ENCODE measurements at regions not wholly inside any gene's neighbourhood (a gene's known extent, or its start where the extent isn't known, plus 50 kb on each side); places are given as distances from the start of the nearest gene placed in this dataset.

- no peak for TF ChIP-seq CTCF (IDR thresholded peaks at IDR 0.05; ENCODE audit: borderline replicate concordance, insufficient read depth, low read depth, low read length)
- H3K4me3 ChIP-seq (ENCODE audit: low read depth, low read length): no peak overlapping the region
These were observed 285.7 kb downstream of the RMST start for GRCh38 chr12:97748298-97748697.

GRCh38 chr12:97751704-97752103, 289.1 kb downstream of the RMST start:
- no peak overlapping the region for H3K4me3 ChIP-seq (ENCODE audit: low read depth, low read length)
- no peak for TF ChIP-seq CTCF (IDR thresholded peaks at IDR 0.05; ENCODE audit: borderline replicate concordance, insufficient read depth, low read depth, low read length)

GRCh38 chr12:97752129-97752528, 289.5 kb downstream of the RMST start:
- TF ChIP-seq CTCF (IDR thresholded peaks at IDR 0.05; ENCODE audit: borderline replicate concordance, insufficient read depth, low read depth, low read length): no peak
- H3K4me3 ChIP-seq (ENCODE audit: low read depth, low read length): no peak overlapping the region

- no peak overlapping the region for H3K4me3 ChIP-seq (ENCODE audit: low read depth, low read length)
- no peak for TF ChIP-seq CTCF (IDR thresholded peaks at IDR 0.05; ENCODE audit: borderline replicate concordance, insufficient read depth, low read depth, low read length)
These were observed 290.7 kb downstream of the RMST start for GRCh38 chr12:97753332-97753731.

- TF ChIP-seq CTCF (IDR thresholded peaks at IDR 0.05; ENCODE audit: borderline replicate concordance, insufficient read depth, low read depth, low read length): no peak
- no peak overlapping the region for H3K4me3 ChIP-seq (ENCODE audit: low read depth, low read length)
These were observed 291.7 kb downstream of the RMST start for GRCh38 chr12:97754306-97754705.

- H3K4me3 ChIP-seq (ENCODE audit: low read depth, low read length): no peak overlapping the region
- TF ChIP-seq CTCF (IDR thresholded peaks at IDR 0.05; ENCODE audit: borderline replicate concordance, insufficient read depth, low read depth, low read length): no peak
These were observed 293.6 kb downstream of the RMST start for GRCh38 chr12:97756066-97756666.

- H3K4me3 ChIP-seq (ENCODE audit: low read depth, low read length): no peak overlapping the region
- no peak for TF ChIP-seq CTCF (IDR thresholded peaks at IDR 0.05; ENCODE audit: borderline replicate concordance, insufficient read depth, low read depth, low read length)
These were observed 294.1 kb downstream of the RMST start for GRCh38 chr12:97756741-97757140.

All from GM12875 (cell line).